GM13977 (cell line): ENCODE measurements at regions not wholly inside any gene's neighbourhood (a gene's known extent, or its start where the extent isn't known, plus 50 kb on each side); places are given as distances from the start of the nearest gene placed in this dataset.

Source experiments
- DNase-seq: peaks from one replicate; pipeline ENCODE4 v3.0.0; 2012; ENCODE audit warnings: low spot score
- CTCF ChIP-seq: IDR thresholded peaks from 2 replicates; pipeline ENCODE4 v1.5.1; 2012; ENCODE audit warnings: mild to moderate bottlenecking, control low read depth; ENCODE audit not compliant: insufficient read depth; ENCODE audit errors: extremely low read depth, missing control alignments
- in situ Hi-C: fragments of 300-500 bp; cut with MboI; formaldehyde crosslinking; loops from one replicate; pipeline ENCODE4 v1.12.0; 2022; ENCODE audit warnings: low sequenced_read_pairs, low pct_unique_long_range_greater_than_20kb, mixed read lengths, inconsistent platforms; ENCODE audit not compliant: unreplicated experiment

GRCh38 chr3:11089931-11090330, 64.4 kb upstream of the HRH1 start:
- no peak for DNase-seq
- in situ Hi-C loops: no loop called here
- TF ChIP-seq CTCF: no peak

GRCh38 chr3:11090551-11090950, 63.7 kb upstream of the HRH1 start:
- no peak for TF ChIP-seq CTCF
- in situ Hi-C loops: no loop called here
- no peak for DNase-seq

GRCh38 chr3:11091088-11091590, 63.2 kb upstream of the HRH1 start:
- no peak for TF ChIP-seq CTCF
- DNase-seq: no peak
- in situ Hi-C loops: no loop called here

GRCh38 chr3:11091791-11092190, 62.5 kb upstream of the HRH1 start:
- no peak for TF ChIP-seq CTCF
- no peak for DNase-seq
- in situ Hi-C loops: no loop called here

GRCh38 chr3:11093823-11094340, 60.4 kb upstream of the HRH1 start:
- DNase-seq: no peak
- in situ Hi-C loops: no loop called here
- no peak for TF ChIP-seq CTCF

- no peak for TF ChIP-seq CTCF
- in situ Hi-C loops: no loop called here
- DNase-seq: no peak
Measured at GRCh38 chr3:11095932-11096265, 58.4 kb upstream of the HRH1 start.
